ENCODE measurements at regions not wholly inside any gene's neighbourhood (a gene's known extent, or its start where the extent isn't known, plus 50 kb on each side); places are given as distances from the start of the nearest gene placed in this dataset.

GRCh38 chr12:111251787-111252186 lies 117.1 kb downstream of the PHETA1 start (continued):
- TF ChIP-seq, protein P1, sequence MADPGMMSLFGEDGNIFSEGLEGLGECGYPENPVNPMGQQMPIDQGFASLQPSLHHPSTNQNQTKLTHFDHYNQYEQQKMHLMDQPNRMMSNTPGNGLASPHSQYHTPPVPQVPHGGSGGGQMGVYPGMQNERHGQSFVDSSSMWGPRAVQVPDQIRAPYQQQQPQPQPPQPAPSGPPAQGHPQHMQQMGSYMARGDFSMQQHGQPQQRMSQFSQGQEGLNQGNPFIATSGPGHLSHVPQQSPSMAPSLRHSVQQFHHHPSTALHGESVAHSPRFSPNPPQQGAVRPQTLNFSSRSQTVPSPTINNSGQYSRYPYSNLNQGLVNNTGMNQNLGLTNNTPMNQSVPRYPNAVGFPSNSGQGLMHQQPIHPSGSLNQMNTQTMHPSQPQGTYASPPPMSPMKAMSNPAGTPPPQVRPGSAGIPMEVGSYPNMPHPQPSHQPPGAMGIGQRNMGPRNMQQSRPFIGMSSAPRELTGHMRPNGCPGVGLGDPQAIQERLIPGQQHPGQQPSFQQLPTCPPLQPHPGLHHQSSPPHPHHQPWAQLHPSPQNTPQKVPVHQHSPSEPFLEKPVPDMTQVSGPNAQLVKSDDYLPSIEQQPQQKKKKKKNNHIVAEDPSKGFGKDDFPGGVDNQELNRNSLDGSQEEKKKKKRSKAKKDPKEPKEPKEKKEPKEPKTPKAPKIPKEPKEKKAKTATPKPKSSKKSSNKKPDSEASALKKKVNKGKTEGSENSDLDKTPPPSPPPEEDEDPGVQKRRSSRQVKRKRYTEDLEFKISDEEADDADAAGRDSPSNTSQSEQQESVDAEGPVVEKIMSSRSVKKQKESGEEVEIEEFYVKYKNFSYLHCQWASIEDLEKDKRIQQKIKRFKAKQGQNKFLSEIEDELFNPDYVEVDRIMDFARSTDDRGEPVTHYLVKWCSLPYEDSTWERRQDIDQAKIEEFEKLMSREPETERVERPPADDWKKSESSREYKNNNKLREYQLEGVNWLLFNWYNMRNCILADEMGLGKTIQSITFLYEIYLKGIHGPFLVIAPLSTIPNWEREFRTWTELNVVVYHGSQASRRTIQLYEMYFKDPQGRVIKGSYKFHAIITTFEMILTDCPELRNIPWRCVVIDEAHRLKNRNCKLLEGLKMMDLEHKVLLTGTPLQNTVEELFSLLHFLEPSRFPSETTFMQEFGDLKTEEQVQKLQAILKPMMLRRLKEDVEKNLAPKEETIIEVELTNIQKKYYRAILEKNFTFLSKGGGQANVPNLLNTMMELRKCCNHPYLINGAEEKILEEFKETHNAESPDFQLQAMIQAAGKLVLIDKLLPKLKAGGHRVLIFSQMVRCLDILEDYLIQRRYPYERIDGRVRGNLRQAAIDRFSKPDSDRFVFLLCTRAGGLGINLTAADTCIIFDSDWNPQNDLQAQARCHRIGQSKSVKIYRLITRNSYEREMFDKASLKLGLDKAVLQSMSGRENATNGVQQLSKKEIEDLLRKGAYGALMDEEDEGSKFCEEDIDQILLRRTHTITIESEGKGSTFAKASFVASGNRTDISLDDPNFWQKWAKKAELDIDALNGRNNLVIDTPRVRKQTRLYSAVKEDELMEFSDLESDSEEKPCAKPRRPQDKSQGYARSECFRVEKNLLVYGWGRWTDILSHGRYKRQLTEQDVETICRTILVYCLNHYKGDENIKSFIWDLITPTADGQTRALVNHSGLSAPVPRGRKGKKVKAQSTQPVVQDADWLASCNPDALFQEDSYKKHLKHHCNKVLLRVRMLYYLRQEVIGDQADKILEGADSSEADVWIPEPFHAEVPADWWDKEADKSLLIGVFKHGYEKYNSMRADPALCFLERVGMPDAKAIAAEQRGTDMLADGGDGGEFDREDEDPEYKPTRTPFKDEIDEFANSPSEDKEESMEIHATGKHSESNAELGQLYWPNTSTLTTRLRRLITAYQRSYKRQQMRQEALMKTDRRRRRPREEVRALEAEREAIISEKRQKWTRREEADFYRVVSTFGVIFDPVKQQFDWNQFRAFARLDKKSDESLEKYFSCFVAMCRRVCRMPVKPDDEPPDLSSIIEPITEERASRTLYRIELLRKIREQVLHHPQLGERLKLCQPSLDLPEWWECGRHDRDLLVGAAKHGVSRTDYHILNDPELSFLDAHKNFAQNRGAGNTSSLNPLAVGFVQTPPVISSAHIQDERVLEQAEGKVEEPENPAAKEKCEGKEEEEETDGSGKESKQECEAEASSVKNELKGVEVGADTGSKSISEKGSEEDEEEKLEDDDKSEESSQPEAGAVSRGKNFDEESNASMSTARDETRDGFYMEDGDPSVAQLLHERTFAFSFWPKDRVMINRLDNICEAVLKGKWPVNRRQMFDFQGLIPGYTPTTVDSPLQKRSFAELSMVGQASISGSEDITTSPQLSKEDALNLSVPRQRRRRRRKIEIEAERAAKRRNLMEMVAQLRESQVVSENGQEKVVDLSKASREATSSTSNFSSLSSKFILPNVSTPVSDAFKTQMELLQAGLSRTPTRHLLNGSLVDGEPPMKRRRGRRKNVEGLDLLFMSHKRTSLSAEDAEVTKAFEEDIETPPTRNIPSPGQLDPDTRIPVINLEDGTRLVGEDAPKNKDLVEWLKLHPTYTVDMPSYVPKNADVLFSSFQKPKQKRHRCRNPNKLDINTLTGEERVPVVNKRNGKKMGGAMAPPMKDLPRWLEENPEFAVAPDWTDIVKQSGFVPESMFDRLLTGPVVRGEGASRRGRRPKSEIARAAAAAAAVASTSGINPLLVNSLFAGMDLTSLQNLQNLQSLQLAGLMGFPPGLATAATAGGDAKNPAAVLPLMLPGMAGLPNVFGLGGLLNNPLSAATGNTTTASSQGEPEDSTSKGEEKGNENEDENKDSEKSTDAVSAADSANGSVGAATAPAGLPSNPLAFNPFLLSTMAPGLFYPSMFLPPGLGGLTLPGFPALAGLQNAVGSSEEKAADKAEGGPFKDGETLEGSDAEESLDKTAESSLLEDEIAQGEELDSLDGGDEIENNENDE (IDR thresholded peaks at IDR 0.05; ENCODE audit: insufficient replicate concordance, low read length), result no peak
- no peak for TF ChIP-seq CBX5 (IDR thresholded peaks at IDR 0.05; ENCODE audit: low read depth, low read length)
- TF ChIP-seq KDM1A (IDR thresholded peaks at IDR 0.05; ENCODE audit: borderline replicate concordance, low read length), result no peak
- TF ChIP-seq, protein P2, sequence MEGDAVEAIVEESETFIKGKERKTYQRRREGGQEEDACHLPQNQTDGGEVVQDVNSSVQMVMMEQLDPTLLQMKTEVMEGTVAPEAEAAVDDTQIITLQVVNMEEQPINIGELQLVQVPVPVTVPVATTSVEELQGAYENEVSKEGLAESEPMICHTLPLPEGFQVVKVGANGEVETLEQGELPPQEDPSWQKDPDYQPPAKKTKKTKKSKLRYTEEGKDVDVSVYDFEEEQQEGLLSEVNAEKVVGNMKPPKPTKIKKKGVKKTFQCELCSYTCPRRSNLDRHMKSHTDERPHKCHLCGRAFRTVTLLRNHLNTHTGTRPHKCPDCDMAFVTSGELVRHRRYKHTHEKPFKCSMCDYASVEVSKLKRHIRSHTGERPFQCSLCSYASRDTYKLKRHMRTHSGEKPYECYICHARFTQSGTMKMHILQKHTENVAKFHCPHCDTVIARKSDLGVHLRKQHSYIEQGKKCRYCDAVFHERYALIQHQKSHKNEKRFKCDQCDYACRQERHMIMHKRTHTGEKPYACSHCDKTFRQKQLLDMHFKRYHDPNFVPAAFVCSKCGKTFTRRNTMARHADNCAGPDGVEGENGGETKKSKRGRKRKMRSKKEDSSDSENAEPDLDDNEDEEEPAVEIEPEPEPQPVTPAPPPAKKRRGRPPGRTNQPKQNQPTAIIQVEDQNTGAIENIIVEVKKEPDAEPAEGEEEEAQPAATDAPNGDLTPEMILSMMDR (IDR thresholded peaks at IDR 0.05; ENCODE audit: control extremely low read depth in 1 of 3, insufficient read depth in 1 of 3, low read depth in 1 of 3, low read length in 3 of 3), result no peak
- no peak for TF ChIP-seq TBP (IDR thresholded peaks at IDR 0.05; ENCODE audit: low read depth, low read length)
- TF ChIP-seq, protein P3, sequence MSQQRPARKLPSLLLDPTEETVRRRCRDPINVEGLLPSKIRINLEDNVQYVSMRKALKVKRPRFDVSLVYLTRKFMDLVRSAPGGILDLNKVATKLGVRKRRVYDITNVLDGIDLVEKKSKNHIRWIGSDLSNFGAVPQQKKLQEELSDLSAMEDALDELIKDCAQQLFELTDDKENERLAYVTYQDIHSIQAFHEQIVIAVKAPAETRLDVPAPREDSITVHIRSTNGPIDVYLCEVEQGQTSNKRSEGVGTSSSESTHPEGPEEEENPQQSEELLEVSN (IDR thresholded peaks at IDR 0.05), result no peak
- no peak for TF ChIP-seq TAF1 (IDR thresholded peaks at IDR 0.05; ENCODE audit: low read depth, low read length)
- no peak for TF ChIP-seq SIRT6 (IDR thresholded peaks at IDR 0.05; ENCODE audit: low read length)
- TF ChIP-seq ZNF274 (IDR thresholded peaks at IDR 0.05; ENCODE audit: borderline replicate concordance, extremely low read depth, low read length), result no peak
- TF ChIP-seq SRF (IDR thresholded peaks at IDR 0.05; ENCODE audit: low read depth, low read length), result no peak
